WTC11 (cell line): ENCODE measurements at regions not wholly inside any gene's neighbourhood (a gene's known extent, or its start where the extent isn't known, plus 50 kb on each side); places are given as distances from the start of the nearest gene placed in this dataset.

Experiments used
- GRHL2 ChIP-seq: fragments of 250-450 bp; sonication (Bioruptor Pico); IDR thresholded peaks from 2 replicates; pipeline ENCODE4 v1.8.0; 2022; ENCODE audit warnings: mild to moderate bottlenecking, moderate library complexity; ENCODE audit not compliant: insufficient replicate concordance, severe bottlenecking
- JUN ChIP-seq: sonication (generic); formaldehyde crosslinking; IDR thresholded peaks from 2 replicates; pipeline ENCODE4 v1.8.0; 2023; ENCODE audit warnings: mild to moderate bottlenecking, missing genetic modification reagents
- SP1 ChIP-seq: sonication (generic); formaldehyde crosslinking; conservative IDR thresholded peaks from 2 replicates; pipeline ENCODE4 v1.8.1; 2022; ENCODE audit warnings: missing genetic modification reagents
- TEAD4 ChIP-seq: sonication (generic); formaldehyde crosslinking; IDR thresholded peaks from 2 replicates; pipeline ENCODE4 v1.8.0; 2022; ENCODE audit warnings: mild to moderate bottlenecking, missing genetic modification reagents
- TF ChIP-seq, protein P1 (sequence below): fragments of 200-600 bp; IDR thresholded peaks from 2 replicates; pipeline ENCODE4 v1.8.0; 2022; ENCODE audit warnings: antibody characterized with exemption
- TF ChIP-seq, protein P2 (sequence below): sonication (generic); formaldehyde crosslinking; IDR thresholded peaks from 2 replicates; pipeline ENCODE4 v1.8.0; 2022; ENCODE audit warnings: mild to moderate bottlenecking, missing genetic modification reagents
- TF ChIP-seq, protein P3 (sequence below): sonication (generic); formaldehyde crosslinking; IDR thresholded peaks from 2 replicates; pipeline ENCODE4 v1.8.1; 2023; ENCODE audit warnings: mild to moderate bottlenecking, missing genetic modification reagents

DNA sequence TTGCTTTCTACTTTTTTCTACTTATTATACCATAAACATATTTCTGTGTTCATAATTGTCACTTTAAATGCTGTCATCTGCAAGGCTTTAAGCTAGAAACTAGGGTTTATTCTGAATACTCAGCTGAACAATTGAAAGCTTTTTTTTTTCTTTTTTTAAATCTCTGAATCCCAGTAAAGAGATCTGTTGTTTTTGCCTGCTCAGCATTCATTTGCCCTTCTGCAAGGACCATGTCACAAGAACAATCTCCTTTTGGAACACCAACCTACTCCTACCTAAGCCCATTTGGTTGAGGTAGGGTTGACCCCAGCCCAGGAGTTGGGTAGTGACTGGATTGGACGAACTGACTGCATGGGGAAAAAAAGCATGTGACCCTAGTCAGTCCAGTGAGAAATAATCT is 92.6 kb downstream of the MZT1 start:
- TF ChIP-seq JUN (CRISPR knock-in tag) = no peak
- TF ChIP-seq GRHL2 (CRISPR knock-in tag) = no peak
- TF ChIP-seq, protein P1, sequence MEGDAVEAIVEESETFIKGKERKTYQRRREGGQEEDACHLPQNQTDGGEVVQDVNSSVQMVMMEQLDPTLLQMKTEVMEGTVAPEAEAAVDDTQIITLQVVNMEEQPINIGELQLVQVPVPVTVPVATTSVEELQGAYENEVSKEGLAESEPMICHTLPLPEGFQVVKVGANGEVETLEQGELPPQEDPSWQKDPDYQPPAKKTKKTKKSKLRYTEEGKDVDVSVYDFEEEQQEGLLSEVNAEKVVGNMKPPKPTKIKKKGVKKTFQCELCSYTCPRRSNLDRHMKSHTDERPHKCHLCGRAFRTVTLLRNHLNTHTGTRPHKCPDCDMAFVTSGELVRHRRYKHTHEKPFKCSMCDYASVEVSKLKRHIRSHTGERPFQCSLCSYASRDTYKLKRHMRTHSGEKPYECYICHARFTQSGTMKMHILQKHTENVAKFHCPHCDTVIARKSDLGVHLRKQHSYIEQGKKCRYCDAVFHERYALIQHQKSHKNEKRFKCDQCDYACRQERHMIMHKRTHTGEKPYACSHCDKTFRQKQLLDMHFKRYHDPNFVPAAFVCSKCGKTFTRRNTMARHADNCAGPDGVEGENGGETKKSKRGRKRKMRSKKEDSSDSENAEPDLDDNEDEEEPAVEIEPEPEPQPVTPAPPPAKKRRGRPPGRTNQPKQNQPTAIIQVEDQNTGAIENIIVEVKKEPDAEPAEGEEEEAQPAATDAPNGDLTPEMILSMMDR = no peak
- no peak for TF ChIP-seq SP1 (CRISPR knock-in tag)
- TF ChIP-seq, protein P2, sequence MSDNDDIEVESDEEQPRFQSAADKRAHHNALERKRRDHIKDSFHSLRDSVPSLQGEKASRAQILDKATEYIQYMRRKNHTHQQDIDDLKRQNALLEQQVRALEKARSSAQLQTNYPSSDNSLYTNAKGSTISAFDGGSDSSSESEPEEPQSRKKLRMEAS (CRISPR knock-in tag) = no peak
- TF ChIP-seq, protein P3, sequence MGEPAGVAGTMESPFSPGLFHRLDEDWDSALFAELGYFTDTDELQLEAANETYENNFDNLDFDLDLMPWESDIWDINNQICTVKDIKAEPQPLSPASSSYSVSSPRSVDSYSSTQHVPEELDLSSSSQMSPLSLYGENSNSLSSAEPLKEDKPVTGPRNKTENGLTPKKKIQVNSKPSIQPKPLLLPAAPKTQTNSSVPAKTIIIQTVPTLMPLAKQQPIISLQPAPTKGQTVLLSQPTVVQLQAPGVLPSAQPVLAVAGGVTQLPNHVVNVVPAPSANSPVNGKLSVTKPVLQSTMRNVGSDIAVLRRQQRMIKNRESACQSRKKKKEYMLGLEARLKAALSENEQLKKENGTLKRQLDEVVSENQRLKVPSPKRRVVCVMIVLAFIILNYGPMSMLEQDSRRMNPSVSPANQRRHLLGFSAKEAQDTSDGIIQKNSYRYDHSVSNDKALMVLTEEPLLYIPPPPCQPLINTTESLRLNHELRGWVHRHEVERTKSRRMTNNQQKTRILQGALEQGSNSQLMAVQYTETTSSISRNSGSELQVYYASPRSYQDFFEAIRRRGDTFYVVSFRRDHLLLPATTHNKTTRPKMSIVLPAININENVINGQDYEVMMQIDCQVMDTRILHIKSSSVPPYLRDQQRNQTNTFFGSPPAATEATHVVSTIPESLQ (CRISPR knock-in tag) = no peak
- TF ChIP-seq TEAD4 = no peak
